ENCODE measurements at regions not wholly inside any gene's neighbourhood (a gene's known extent, or its start where the extent isn't known, plus 50 kb on each side); places are given as distances from the start of the nearest gene placed in this dataset.
"Not testable (repeated sequence)": the region's sequence is repeated elsewhere in the genome, so short reads cannot be mapped to it uniquely, and the experiment has no call there.

DNA sequence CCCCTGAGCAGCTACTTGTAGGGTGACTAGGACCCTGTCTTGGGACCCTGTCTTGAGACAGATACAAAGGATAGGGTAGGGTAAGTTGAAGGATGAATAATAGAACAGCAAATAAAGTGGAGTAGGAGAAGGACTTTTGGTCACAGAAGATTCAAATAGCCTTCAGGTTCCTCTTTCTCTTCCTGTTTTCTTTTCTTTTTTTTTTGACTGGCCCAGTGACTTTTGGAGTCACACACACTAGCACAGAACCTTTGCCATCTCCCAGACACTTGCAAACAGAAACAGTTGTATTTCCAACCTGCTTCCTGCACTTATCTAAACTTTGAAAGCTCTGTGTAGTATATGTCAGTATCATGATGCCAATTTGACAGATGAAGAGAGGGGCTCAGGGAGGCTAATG lies 108.2 kb downstream of the TDRD15 start:
- H2AFZ ChIP-seq (ENCODE audit: low read depth, low read length): no peak overlapping the region
- TF ChIP-seq, protein P1, sequence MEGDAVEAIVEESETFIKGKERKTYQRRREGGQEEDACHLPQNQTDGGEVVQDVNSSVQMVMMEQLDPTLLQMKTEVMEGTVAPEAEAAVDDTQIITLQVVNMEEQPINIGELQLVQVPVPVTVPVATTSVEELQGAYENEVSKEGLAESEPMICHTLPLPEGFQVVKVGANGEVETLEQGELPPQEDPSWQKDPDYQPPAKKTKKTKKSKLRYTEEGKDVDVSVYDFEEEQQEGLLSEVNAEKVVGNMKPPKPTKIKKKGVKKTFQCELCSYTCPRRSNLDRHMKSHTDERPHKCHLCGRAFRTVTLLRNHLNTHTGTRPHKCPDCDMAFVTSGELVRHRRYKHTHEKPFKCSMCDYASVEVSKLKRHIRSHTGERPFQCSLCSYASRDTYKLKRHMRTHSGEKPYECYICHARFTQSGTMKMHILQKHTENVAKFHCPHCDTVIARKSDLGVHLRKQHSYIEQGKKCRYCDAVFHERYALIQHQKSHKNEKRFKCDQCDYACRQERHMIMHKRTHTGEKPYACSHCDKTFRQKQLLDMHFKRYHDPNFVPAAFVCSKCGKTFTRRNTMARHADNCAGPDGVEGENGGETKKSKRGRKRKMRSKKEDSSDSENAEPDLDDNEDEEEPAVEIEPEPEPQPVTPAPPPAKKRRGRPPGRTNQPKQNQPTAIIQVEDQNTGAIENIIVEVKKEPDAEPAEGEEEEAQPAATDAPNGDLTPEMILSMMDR (IDR thresholded peaks at IDR 0.05; ENCODE audit: low read depth, low read length): no peak
- TF ChIP-seq EZH2phosphoT487 (IDR thresholded peaks at IDR 0.05; ENCODE audit: low read depth): no peak
- no peak overlapping the region for H3K27ac ChIP-seq (ENCODE audit: low read length)
- H3K79me2 ChIP-seq (ENCODE audit: low read length): no peaks in the 10 kb centered on the region
- no peaks in the 10 kb centered on the region for H4K20me1 ChIP-seq (ENCODE audit: insufficient read depth, low read length)
- H3K9ac ChIP-seq (ENCODE audit: low read length): no peak overlapping the region
- H3K4me2 ChIP-seq (ENCODE audit: low read length): peak overlapping the region; percentile 32; the same call in 1 of the 2 replicates
- no peaks in the 10 kb centered on the region for H3K27me3 ChIP-seq (ENCODE audit: low read depth, low read length)
- peaks cover 12% of the 10 kb centered on the region for H3K4me1 ChIP-seq (ENCODE audit: low read length)
- no peaks in the 10 kb centered on the region for H3K36me3 ChIP-seq (replicated peaks; ENCODE audit: low read depth, low read length)
- no peaks in the 10 kb centered on the region for H3K9me3 ChIP-seq (ENCODE audit: insufficient read depth, low read length)
- no peak overlapping the region for H3K4me3 ChIP-seq (ENCODE audit: low read length)

DNA sequence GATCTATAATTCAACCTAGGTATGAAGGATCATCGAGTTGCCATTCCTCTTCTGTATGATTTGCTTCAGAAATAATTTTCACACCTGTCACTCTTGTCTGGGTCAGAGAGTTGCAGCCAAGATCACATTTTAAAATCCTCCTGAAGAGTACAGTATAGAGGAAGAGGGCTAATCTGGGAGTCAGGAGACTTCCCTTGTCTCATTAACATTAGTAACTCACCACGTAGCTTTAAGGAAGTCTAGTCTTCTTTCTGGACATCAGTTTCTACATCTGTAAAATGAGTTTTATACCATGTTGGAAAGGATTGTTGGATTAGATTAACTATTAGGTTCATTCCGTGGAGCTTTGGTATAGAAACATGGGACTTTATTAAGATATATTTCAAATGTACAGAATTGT lies 109.4 kb downstream of the TDRD15 start:
- Histone ChIP-seq H2AFZ (ENCODE audit: low read depth, low read length) (no peak overlapping the region), H3K27ac (ENCODE audit: low read length) (no peak overlapping the region), H3K36me3 (replicated peaks; ENCODE audit: low read depth, low read length) (no peaks in the 10 kb centered on the region), H3K4me1 (ENCODE audit: low read length) (peaks cover 12% of the 10 kb centered on the region), H3K9ac (ENCODE audit: low read length) (no peak overlapping the region), H3K4me2 (ENCODE audit: low read length) (no peak overlapping the region), H3K9me3 (ENCODE audit: insufficient read depth, low read length) (no peaks in the 10 kb centered on the region), H3K79me2 (ENCODE audit: low read length) (no peaks in the 10 kb centered on the region), H3K27me3 (ENCODE audit: low read depth, low read length) (peaks cover 3% of the 10 kb centered on the region; the same call in 1 of the 2 replicates), H4K20me1 (ENCODE audit: insufficient read depth, low read length) (no peaks in the 10 kb centered on the region), H3K4me3 (ENCODE audit: low read length) (no peak overlapping the region)
- no peak for TF ChIP-seq EZH2phosphoT487 (IDR thresholded peaks at IDR 0.05; ENCODE audit: low read depth)
- TF ChIP-seq, protein P1 (IDR thresholded peaks at IDR 0.05; ENCODE audit: low read depth, low read length): no peak

DNA sequence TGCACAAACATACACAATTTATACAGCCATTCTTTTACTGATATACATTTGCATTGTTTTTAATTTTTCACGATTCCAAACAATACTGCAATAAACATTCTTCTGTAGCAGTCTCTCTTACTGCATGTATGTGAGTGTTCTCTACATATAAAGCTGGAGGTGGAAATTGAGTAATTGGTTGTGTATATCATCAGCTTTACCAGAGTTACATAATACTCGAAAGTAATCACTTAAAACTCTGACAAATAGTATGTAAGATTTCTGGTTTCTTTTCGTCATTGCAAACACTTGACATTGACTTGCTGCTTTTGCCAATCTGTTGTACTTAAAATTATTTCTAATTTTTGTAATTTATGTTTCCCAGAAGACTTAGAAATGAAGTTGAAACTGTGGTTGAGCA lies 110.2 kb downstream of the TDRD15 start:
- Histone ChIP-seq H2AFZ (ENCODE audit: low read depth, low read length) (no peak overlapping the region), H3K9me3 (ENCODE audit: insufficient read depth, low read length) (no peaks in the 10 kb centered on the region), H3K27ac (ENCODE audit: low read length) (no peak overlapping the region), H3K9ac (ENCODE audit: low read length) (no peak overlapping the region), H3K4me1 (ENCODE audit: low read length) (peaks cover 12% of the 10 kb centered on the region), H3K4me3 (ENCODE audit: low read length) (no peak overlapping the region), H3K36me3 (replicated peaks; ENCODE audit: low read depth, low read length) (no peaks in the 10 kb centered on the region), H3K27me3 (ENCODE audit: low read depth, low read length) (peaks cover 3% of the 10 kb centered on the region; the same call in 1 of the 2 replicates), H3K4me2 (ENCODE audit: low read length) (no peak overlapping the region), H3K79me2 (ENCODE audit: low read length) (no peaks in the 10 kb centered on the region), H4K20me1 (ENCODE audit: insufficient read depth, low read length) (no peaks in the 10 kb centered on the region)
- TF ChIP-seq, protein P1 (IDR thresholded peaks at IDR 0.05; ENCODE audit: low read depth, low read length): no peak
- no peak for TF ChIP-seq EZH2phosphoT487 (IDR thresholded peaks at IDR 0.05; ENCODE audit: low read depth)

- no peaks in the 10 kb centered on the region for H3K36me3 ChIP-seq (replicated peaks; ENCODE audit: low read depth, low read length)
- peaks cover 12% of the 10 kb centered on the region for H3K4me1 ChIP-seq (ENCODE audit: low read length)
- H2AFZ ChIP-seq (ENCODE audit: low read depth, low read length): no peak overlapping the region
- H3K79me2 ChIP-seq (ENCODE audit: low read length): no peaks in the 10 kb centered on the region
- peaks cover 3% of the 10 kb centered on the region; the same call in 1 of the 2 replicates for H3K27me3 ChIP-seq (ENCODE audit: low read depth, low read length)
- H3K9ac ChIP-seq (ENCODE audit: low read length): no peak overlapping the region
- H3K27ac ChIP-seq (ENCODE audit: low read length): no peak overlapping the region
- TF ChIP-seq EZH2phosphoT487 (IDR thresholded peaks at IDR 0.05; ENCODE audit: low read depth): no peak
- TF ChIP-seq, protein P1 (IDR thresholded peaks at IDR 0.05; ENCODE audit: low read depth, low read length): no peak
- H4K20me1 ChIP-seq (ENCODE audit: insufficient read depth, low read length): no peaks in the 10 kb centered on the region
- H3K9me3 ChIP-seq (ENCODE audit: insufficient read depth, low read length): no peaks in the 10 kb centered on the region
- no peak overlapping the region for H3K4me3 ChIP-seq (ENCODE audit: low read length)
- no peak overlapping the region for H3K4me2 ChIP-seq (ENCODE audit: low read length)
These were observed 110.8 kb downstream of the TDRD15 start for GRCh38 chr2:21234464-21235120.

- H3K9me3 ChIP-seq (ENCODE audit: insufficient read depth, low read length); H3K27me3 ChIP-seq (ENCODE audit: low read depth, low read length); H3K36me3 ChIP-seq (replicated peaks; ENCODE audit: low read depth, low read length); H3K27ac ChIP-seq (ENCODE audit: low read length); H4K20me1 ChIP-seq (ENCODE audit: insufficient read depth, low read length); H3K9ac ChIP-seq (ENCODE audit: low read length); H3K79me2 ChIP-seq (ENCODE audit: low read length); H2AFZ ChIP-seq (ENCODE audit: low read depth, low read length); H3K4me3 ChIP-seq (ENCODE audit: low read length); H3K4me1 ChIP-seq (ENCODE audit: low read length); H3K4me2 ChIP-seq (ENCODE audit: low read length): not testable (repeated sequence)
These were observed 116.0 kb downstream of the TDRD15 start for GRCh38 chr2:21239749-21240148.
